ENCODE measurements at regions not wholly inside any gene's neighbourhood (a gene's known extent, or its start where the extent isn't known, plus 50 kb on each side); places are given as distances from the start of the nearest gene placed in this dataset.

- H3K4me3 ChIP-seq (ENCODE audit: extremely low read depth in 1 of 4, insufficient read depth in 2 of 4, low read depth in 3 of 4, low read length in 4 of 4), result no peak overlapping the region
- H3K4me2 ChIP-seq (ENCODE audit: insufficient read depth in 1 of 2, low read depth in 2 of 2, low read length in 2 of 2), result no peak overlapping the region
- H3K27ac ChIP-seq (ENCODE audit: low read depth, low read length), result no peak overlapping the region
- no peak overlapping the region for H4K91ac ChIP-seq (replicated peaks; ENCODE audit: insufficient read length, low read length)
- no peaks in the 10 kb centered on the region; the same call in 1 of the 2 replicates for H3K23me2 ChIP-seq (ENCODE audit: low read depth, low read length)
- H2BK20ac ChIP-seq (ENCODE audit: low read length), result no peak overlapping the region
- no peaks in the 10 kb centered on the region for H3K79me1 ChIP-seq (ENCODE audit: low read depth, low read length)
- H2BK15ac ChIP-seq (ENCODE audit: low read length), result no peak overlapping the region
- H3K23ac ChIP-seq (ENCODE audit: insufficient read length), result no peak overlapping the region
- FAIRE-seq, result no peak
- no peaks in the 10 kb centered on the region for H3K9me3 ChIP-seq (ENCODE audit: insufficient read depth in 2 of 2, low read depth in 1 of 2, low read length in 1 of 2)
- H4K8ac ChIP-seq (ENCODE audit: extremely low read depth, insufficient read depth, low read length), result no peak overlapping the region
- H2BK12ac ChIP-seq (ENCODE audit: low read depth, low read length), result no peak overlapping the region
- ChIA-PET CTCF (ENCODE audit: partially characterized antibody) (interaction anchor here (1.5 kb wide), 1 partner anchor 180 kb away, joined by 3 read pairs; no protein-coding TSS in a partner anchor), POLR2A (ENCODE audit: partially characterized antibody) (no interaction called here)
- H3K4ac ChIP-seq (replicated peaks; ENCODE audit: insufficient read length, low read depth, low read length), result no peak overlapping the region
- no peak overlapping the region for H2BK5ac ChIP-seq (ENCODE audit: low read depth, low read length)
- peaks cover 0 to 2% (median 0%) of the 10 kb centered on the region in 4 experiments; a peak in 1 of 7 replicates for H3K4me1 ChIP-seq (replicated peaks in 1 of 4; ENCODE audit: control insufficient read depth in 3 of 4, insufficient read depth in 4 of 4, low read length in 3 of 4)
- no peaks in the 10 kb centered on the region for H3K79me2 ChIP-seq (ENCODE audit: control insufficient read depth in 1 of 2, insufficient read depth in 2 of 2, low read length in 2 of 2)
- DNase-seq (ENCODE audit: low read depth in 1 of 2, low spot score in 2 of 2), result no peak
- 89% methylated on average over 3 of the region's 3 CpGs; no CpG with 5 or more reads in 1 of the 2 experiments for WGBS, 2 experiments (ENCODE audit: extremely low coverage in 1 of 2, insufficient coverage in 1 of 2, insufficient read length in 1 of 2, insufficient replicate concordance in 2 of 2, low coverage in 1 of 2, low lambda C conversion rate in 2 of 2, missing lambda C conversion rate in 1 of 2)
- no peaks in the 10 kb centered on the region for H3K36me3 ChIP-seq (ENCODE audit: control insufficient read depth in 2 of 4, insufficient read depth in 4 of 4, low read length in 3 of 4)
- no peak overlapping the region for H2AFZ ChIP-seq (ENCODE audit: low read length)
- no peak overlapping the region for H4K5ac ChIP-seq (ENCODE audit: insufficient read length, low read depth, low read length)
- H3K14ac ChIP-seq (ENCODE audit: insufficient read length), result no peak overlapping the region
- H2BK120ac ChIP-seq (replicated peaks; ENCODE audit: low read depth, low read length), result no peak overlapping the region
- H3K27me3 ChIP-seq (replicated peaks in 1 of 4; ENCODE audit: control insufficient read depth in 3 of 4, extremely low read depth in 1 of 4, insufficient read depth in 3 of 4, low read length in 3 of 4), result no peaks in the 10 kb centered on the region
- no peaks in the 10 kb centered on the region for H4K20me1 ChIP-seq (replicated peaks in 1 of 2; ENCODE audit: control insufficient read depth in 1 of 2, insufficient read depth in 2 of 2, low read length in 2 of 2)
- H2AK5ac ChIP-seq (ENCODE audit: low read depth, low read length), result no peak overlapping the region
- no peak overlapping the region for H3K18ac ChIP-seq (ENCODE audit: extremely low read depth, low read length)
- no peak overlapping the region for H3K56ac ChIP-seq (replicated peaks; ENCODE audit: insufficient read length, low read depth, low read length)
- no peak overlapping the region for H3K9ac ChIP-seq (replicated peaks in 1 of 4; ENCODE audit: extremely low read depth in 1 of 4, low read depth in 3 of 4, low read length in 3 of 4)
- TF ChIP-seq BCL11A (IDR thresholded peaks at IDR 0.05; ENCODE audit: low read depth in 2 of 2, low read length in 2 of 2), result no peak
- no peak for TF ChIP-seq YY1 (IDR thresholded peaks at IDR 0.05; ENCODE audit: low read depth, low read length)
- no peak for TF ChIP-seq KDM5A (IDR thresholded peaks at IDR 0.05; ENCODE audit: low read length)
- TF ChIP-seq MAX (IDR thresholded peaks at IDR 0.05), result no peak
- no peak for TF ChIP-seq KDM1A (IDR thresholded peaks at IDR 0.05; ENCODE audit: borderline replicate concordance, low read length)
- no peak for TF ChIP-seq JUN (IDR thresholded peaks at IDR 0.05; ENCODE audit: low read depth, low read length)
- TF ChIP-seq CEBPB (IDR thresholded peaks at IDR 0.05; ENCODE audit: low read depth, low read length), result no peak
- TF ChIP-seq SIX5 (IDR thresholded peaks at IDR 0.05; ENCODE audit: low read depth, low read length), result no peak
- TF ChIP-seq BRCA1 (IDR thresholded peaks at IDR 0.05; ENCODE audit: low read depth, low read length), result no peak
- no peak for TF ChIP-seq TAF7 (optimal IDR thresholded peaks at IDR 0.05; ENCODE audit: borderline replicate concordance, low read depth, low read length)
- no peak for TF ChIP-seq FOSL1 (IDR thresholded peaks at IDR 0.05; ENCODE audit: insufficient read depth, low read depth, low read length)
- no peak for TF ChIP-seq JUND (IDR thresholded peaks at IDR 0.05; ENCODE audit: low read length)
- TF ChIP-seq ASH2L (IDR thresholded peaks at IDR 0.05; ENCODE audit: low read length), result no peak
- TF ChIP-seq TBP (IDR thresholded peaks at IDR 0.05; ENCODE audit: low read depth, low read length), result no peak
- no peak for TF ChIP-seq ATF3 (IDR thresholded peaks at IDR 0.05; ENCODE audit: insufficient read depth, low read depth, low read length)
These were observed 145.5 kb downstream of the PCDH7 start for GRCh38 chr4:30865691-30866090.
